ENCODE measurements at regions not wholly inside any gene's neighbourhood (a gene's known extent, or its start where the extent isn't known, plus 50 kb on each side); places are given as distances from the start of the nearest gene placed in this dataset.

DNA sequence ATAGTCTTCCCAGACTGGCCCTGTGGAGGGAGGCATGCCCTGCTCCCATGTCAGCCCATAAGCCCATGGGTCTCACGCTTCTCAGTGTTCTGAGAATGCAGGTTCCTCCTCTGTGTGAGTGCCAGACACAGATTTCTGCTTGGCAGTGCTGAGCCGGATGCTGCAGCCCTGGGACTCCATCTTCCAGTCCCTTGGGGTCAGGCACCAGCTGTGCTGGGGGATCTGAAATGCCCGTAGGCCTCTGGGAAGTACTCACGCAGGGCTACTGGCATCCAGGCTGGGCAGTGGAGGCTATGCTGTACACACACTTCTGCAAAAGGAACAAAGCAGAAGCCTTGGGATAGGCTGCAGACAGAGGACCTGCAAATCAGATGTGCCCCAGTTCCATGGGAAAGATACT is 1944.6 kb downstream of the EFNA5 start:
- DNase-seq (ENCODE audit: low spot score): no peak

GRCh38 chr5:105708442-105708841 is 1962.3 kb downstream of the EFNA5 start:
- no peak for DNase-seq (ENCODE audit: low spot score)

GRCh38 chr5:105702323-105702722 is 1968.4 kb downstream of the EFNA5 start:
- DNase-seq (ENCODE audit: low spot score): no peak

- DNase-seq (ENCODE audit: low spot score): no peak
Measured at GRCh38 chr5:105696440-105696839, 1974.3 kb downstream of the EFNA5 start.

- no peak for DNase-seq (ENCODE audit: low spot score)
Measured at GRCh38 chr5:105695941-105696340, 1974.8 kb downstream of the EFNA5 start.

DNA sequence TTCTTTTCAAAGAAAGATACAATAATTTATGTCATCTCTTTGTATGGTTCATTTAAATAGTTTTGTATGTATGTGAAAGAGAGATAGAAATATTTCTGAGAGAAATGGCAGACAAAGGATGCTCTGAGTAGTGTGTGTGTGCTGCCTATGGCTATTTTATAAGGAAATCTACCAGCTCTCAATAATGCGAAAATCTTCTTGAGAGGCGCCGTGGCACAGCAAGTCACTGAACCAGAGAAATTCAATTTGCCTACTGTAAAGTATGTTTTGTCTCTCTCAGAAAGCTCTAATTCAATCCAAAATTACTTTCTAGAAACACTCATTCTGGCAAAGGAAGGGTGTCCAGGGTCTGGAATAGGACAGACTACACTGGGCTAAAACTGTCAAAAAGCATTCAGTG is 1981.1 kb downstream of the EFNA5 start:
- no peak for DNase-seq (ENCODE audit: low spot score)

- no peak for DNase-seq (ENCODE audit: low spot score)
Measured at GRCh38 chr5:105688227-105688792, 1982.4 kb downstream of the EFNA5 start.

GRCh38 chr5:105687493-105687892 is 1983.2 kb downstream of the EFNA5 start:
- DNase-seq (ENCODE audit: low spot score): no peak

DNA sequence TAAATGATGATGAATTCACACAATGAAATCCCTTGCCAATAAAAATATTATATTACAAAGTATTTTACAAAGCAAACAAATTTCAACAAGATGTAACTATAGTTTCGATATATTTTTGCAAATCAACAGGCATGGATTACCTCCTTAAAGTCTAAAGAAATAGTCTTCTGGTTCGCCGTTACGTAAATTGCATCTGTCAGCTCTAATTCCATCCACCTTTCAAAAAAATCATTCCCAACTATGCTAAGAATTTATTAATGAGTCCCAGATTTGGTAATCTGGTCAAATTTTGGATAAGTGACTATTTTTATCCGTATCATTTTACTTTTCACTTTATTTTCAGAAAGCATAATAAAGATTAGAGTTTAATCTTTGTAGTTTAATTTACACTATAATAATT is 1984.9 kb downstream of the EFNA5 start:
- no peak for DNase-seq (ENCODE audit: low spot score)

DNA sequence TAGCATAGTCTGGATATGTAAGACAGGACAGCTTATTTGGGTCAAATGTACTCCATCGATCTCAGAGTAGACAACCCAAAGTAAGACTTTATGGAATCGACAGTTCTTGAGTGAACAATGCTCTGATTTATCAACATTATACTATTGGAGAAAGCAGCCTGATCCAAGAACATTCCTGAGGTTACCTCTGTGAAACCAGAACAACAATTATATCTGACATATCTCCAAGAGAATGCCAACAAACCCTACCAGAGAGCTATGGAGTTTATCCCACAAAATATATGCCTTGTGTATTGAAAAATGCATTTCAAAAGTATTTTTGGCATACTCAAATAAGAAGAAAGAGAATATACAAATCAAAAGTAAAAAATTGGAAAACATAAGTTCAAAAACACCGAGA is 1985.9 kb downstream of the EFNA5 start:
- no peak for DNase-seq (ENCODE audit: low spot score)

- no peak for DNase-seq (ENCODE audit: low spot score)
Measured at GRCh38 chr5:105680858-105681475, 1989.8 kb downstream of the EFNA5 start.

DNA sequence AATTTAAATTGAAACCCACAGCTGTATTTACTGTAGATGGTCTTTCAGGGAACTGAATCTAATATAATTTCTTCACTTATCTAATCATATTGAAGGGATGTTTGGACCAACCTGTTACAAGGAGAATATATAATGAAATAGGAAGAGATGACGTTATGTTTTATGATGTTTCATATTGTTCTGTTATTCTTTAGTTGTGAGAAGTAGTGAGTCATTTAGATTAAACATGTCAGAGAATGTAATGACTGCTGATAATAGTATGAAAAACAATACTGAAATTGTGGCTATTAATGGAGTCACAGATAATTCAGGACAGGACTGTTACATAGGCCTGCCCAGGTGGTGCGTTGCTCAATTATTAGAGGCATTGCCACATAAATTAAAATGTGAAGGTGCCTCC is 1993.4 kb downstream of the EFNA5 start:
- DNase-seq (ENCODE audit: low spot score): no peak

DNA sequence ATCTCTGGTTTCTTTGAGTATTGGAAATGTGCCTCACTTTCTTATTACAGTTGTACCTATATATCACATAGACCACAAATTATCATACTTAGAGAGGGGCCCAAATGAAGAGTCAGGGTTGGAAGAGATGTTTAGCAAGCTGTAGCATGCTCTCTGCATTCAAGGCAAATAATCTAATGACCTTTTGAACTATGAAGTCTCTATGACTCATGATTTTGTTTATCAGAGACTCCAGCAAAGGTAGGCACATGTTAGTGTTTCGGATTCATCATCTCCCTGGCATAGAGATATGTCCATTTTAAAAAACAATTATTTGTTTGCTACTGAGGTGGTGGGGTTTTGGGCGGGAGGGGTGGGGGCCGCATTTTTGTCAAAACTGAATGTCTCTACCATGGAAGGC is 2000.1 kb downstream of the EFNA5 start:
- no peak for DNase-seq (ENCODE audit: low spot score)

DNA sequence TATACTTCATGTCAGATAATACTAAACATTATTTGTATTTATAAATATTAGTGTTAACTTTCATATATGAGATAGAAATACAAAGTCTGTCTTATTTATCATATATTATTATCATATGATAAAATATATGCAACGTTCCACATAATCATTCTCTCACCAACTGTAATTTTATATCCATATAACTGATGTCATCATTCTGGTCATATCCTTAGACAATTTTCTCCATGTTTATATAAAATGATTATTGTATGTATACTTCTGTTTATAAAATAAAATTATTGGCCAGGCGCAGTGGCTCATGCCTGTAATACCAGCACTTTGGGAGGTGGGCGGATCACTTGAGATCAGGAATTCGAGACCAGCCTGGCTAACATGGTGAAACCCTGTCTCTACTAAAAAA is 2007.1 kb downstream of the EFNA5 start:
- no peak for DNase-seq (ENCODE audit: low spot score)

DNA sequence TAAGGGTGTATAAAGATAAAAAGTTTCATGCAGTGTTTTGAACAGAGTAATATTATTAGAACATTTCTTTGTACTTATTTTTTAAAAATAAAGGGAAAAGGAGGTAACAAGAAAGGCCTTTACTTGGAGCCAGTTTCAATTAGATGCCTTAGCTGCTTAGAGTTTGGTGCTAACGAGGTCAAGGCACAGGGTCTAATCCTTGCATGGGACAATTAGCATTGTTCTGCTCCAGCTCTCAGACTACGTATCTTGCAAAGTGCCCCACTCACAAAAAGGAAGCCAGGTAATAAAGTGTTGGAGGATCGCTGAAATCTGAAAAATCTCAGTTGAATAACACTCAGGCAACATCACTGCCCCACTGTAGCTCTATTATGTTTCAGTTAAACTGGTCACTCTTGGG is 2011.3 kb downstream of the EFNA5 start:
- no peak for DNase-seq (ENCODE audit: low spot score)

- DNase-seq (ENCODE audit: low spot score): no peak
Measured at GRCh38 chr5:105640328-105640727, 2030.4 kb downstream of the EFNA5 start.

- no peak for DNase-seq (ENCODE audit: low spot score)
Measured at GRCh38 chr5:105639511-105639910, 2031.2 kb downstream of the EFNA5 start.

DNA sequence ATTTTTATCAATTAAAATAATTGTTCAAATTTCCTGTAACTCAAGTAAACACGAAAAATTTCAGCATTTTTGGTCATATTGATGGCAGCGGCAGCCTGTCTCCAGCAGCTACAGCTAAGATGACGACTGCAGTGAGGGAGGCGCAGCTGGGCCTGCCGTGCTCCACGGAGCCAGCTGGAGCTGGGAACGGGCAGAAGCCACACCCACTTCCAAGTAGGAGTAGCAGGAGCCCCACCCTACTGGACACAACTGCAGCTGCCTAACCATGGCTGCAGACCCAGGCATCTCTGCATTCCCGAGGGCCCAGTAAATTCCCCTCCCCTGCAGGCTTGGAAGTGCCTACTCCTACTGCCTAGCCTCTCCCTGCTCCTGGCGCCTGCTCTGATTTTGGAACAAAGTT is 2031.7 kb downstream of the EFNA5 start:
- DNase-seq (ENCODE audit: low spot score): no peak

GRCh38 chr5:105638437-105638836 is 2032.3 kb downstream of the EFNA5 start:
- no peak for DNase-seq (ENCODE audit: low spot score)

GRCh38 chr5:105632043-105632442 is 2038.7 kb downstream of the EFNA5 start:
- DNase-seq (ENCODE audit: low spot score): no peak

GRCh38 chr5:105630803-105631202 is 2039.9 kb downstream of the EFNA5 start:
- DNase-seq (ENCODE audit: low spot score): no peak

DNA sequence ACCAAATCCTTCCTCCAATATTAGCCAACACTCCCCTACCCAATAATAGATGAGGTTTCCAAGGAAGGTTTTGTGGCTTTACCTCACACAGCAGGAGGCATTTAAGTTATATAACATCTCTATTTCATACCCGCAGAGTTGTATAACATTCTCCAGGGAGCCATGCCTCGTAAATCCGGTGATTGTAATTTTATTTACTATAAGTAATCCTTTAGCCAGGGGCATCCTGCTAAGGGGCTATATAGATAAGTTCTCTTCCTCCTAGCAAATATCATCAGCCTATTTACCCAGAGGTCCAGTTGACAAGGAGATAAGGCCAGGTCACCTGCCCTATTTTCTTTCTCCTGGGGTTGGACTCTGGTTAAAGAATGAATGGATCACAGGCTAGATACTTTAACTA is 2051.0 kb downstream of the EFNA5 start:
- no peak for DNase-seq (ENCODE audit: low spot score)

DNA sequence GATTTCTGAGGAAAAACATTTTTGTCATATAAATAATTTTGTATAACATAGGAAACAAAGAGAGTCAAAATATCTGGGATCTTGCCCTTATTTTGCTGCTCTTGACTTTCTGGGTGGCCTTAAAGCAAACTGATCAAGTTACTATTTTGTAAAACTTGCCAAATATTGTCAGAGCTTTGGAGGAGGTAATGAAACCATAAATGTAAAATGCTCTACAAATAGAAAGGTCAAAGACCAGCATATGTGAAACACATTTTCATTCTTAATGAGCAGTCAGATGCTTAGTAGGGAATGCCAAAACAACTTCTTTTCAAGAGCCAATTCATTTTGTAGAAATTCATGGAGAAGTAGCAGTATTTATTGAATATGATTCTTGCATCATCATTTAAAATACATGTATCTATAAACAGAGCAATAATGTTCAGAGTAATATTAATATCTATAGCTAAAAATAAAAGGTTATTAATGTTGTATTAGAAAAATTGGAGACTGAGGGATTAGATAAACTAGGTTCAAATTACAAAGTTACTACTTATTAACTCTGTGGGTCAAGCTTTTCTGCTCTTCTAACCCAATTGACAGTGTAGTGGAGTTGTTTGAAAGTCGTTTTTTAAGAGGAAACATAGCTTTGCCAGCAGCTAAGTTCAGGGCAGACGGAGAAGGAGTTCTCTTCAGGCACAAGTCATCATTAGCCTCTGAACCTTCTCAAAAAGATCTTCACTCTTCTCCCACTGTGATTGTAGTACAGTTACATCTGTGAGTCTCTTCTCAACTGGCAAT is 2053.1 kb downstream of the EFNA5 start:
- no peak for DNase-seq (ENCODE audit: low spot score)
